ENCODE measurements at regions not wholly inside any gene's neighbourhood (a gene's known extent, or its start where the extent isn't known, plus 50 kb on each side); places are given as distances from the start of the nearest gene placed in this dataset.

GRCh38 chr14:96705422-96706092 lies 91.6 kb upstream of the VRK1 start:
- Histone ChIP-seq H3K9me2 (ENCODE audit: low read depth, low read length) (no peaks in the 10 kb centered on the region), H3K4me3 (ENCODE audit: low read depth, low read length, poor library complexity, severe bottlenecking) (no peak overlapping the region), H3K36me3 (ENCODE audit: insufficient read depth, low read length) (no peaks in the 10 kb centered on the region), H3K9me3 (ENCODE audit: low read length) (no peaks in the 10 kb centered on the region), H3K4me2 (ENCODE audit: low read length) (no peak overlapping the region), H3F3A (ENCODE audit: insufficient read depth, low read length) (no peaks in the 10 kb centered on the region), H3K9ac (ENCODE audit: low read length) (no peak overlapping the region), H2AFZ (ENCODE audit: low read length) (no peak overlapping the region), H3K27me3 (ENCODE audit: insufficient read depth, low read length) (no peaks in the 10 kb centered on the region), H4K20me1 (ENCODE audit: insufficient read depth, low read length) (no peaks in the 10 kb centered on the region), H3K27ac (ENCODE audit: low read depth, low read length, poor library complexity, severe bottlenecking) (no peak overlapping the region), H3K79me2 (ENCODE audit: insufficient read depth, low read length) (no peaks in the 10 kb centered on the region), H3K4me1 (ENCODE audit: insufficient read depth, low read length, severe bottlenecking) (no peaks in the 10 kb centered on the region)
- TF ChIP-seq EZH2 (IDR thresholded peaks at IDR 0.05; ENCODE audit: borderline replicate concordance, low read length) (no peak), CTCF (IDR thresholded peaks at IDR 0.05; ENCODE audit: low read length) (no peak)

GRCh38 chr14:96706893-96707292 lies 90.3 kb upstream of the VRK1 start:
- H3K36me3 ChIP-seq (ENCODE audit: insufficient read depth, low read length), result no peaks in the 10 kb centered on the region
- no peak overlapping the region for H2AFZ ChIP-seq (ENCODE audit: low read length)
- H3K27ac ChIP-seq (ENCODE audit: low read depth, low read length, poor library complexity, severe bottlenecking), result no peak overlapping the region
- no peaks in the 10 kb centered on the region for H4K20me1 ChIP-seq (ENCODE audit: insufficient read depth, low read length)
- H3K4me2 ChIP-seq (ENCODE audit: low read length), result no peak overlapping the region
- no peaks in the 10 kb centered on the region for H3K27me3 ChIP-seq (ENCODE audit: insufficient read depth, low read length)
- no peaks in the 10 kb centered on the region for H3K79me2 ChIP-seq (ENCODE audit: insufficient read depth, low read length)
- no peaks in the 10 kb centered on the region for H3K9me3 ChIP-seq (ENCODE audit: low read length)
- H3K9me2 ChIP-seq (ENCODE audit: low read depth, low read length), result no peaks in the 10 kb centered on the region
- no peak for TF ChIP-seq EZH2 (IDR thresholded peaks at IDR 0.05; ENCODE audit: borderline replicate concordance, low read length)
- TF ChIP-seq CTCF (IDR thresholded peaks at IDR 0.05; ENCODE audit: low read length), result no peak
- no peak overlapping the region for H3K4me3 ChIP-seq (ENCODE audit: low read depth, low read length, poor library complexity, severe bottlenecking)
- no peak overlapping the region for H3K9ac ChIP-seq (ENCODE audit: low read length)
- no peaks in the 10 kb centered on the region for H3K4me1 ChIP-seq (ENCODE audit: insufficient read depth, low read length, severe bottlenecking)
- no peaks in the 10 kb centered on the region for H3F3A ChIP-seq (ENCODE audit: insufficient read depth, low read length)

GRCh38 chr14:96710060-96710666 lies 87.0 kb upstream of the VRK1 start:
- Histone ChIP-seq H4K20me1 (ENCODE audit: insufficient read depth, low read length) (no peaks in the 10 kb centered on the region), H3K4me3 (ENCODE audit: low read depth, low read length, poor library complexity, severe bottlenecking) (no peak overlapping the region), H3K27ac (ENCODE audit: low read depth, low read length, poor library complexity, severe bottlenecking) (no peak overlapping the region), H3K27me3 (ENCODE audit: insufficient read depth, low read length) (no peaks in the 10 kb centered on the region), H3K9ac (ENCODE audit: low read length) (no peak overlapping the region), H3F3A (ENCODE audit: insufficient read depth, low read length) (no peaks in the 10 kb centered on the region), H3K4me2 (ENCODE audit: low read length) (no peak overlapping the region), H3K9me2 (ENCODE audit: low read depth, low read length) (no peaks in the 10 kb centered on the region), H3K79me2 (ENCODE audit: insufficient read depth, low read length) (no peaks in the 10 kb centered on the region), H3K36me3 (ENCODE audit: insufficient read depth, low read length) (no peaks in the 10 kb centered on the region), H3K9me3 (ENCODE audit: low read length) (no peaks in the 10 kb centered on the region), H2AFZ (ENCODE audit: low read length) (no peak overlapping the region), H3K4me1 (ENCODE audit: insufficient read depth, low read length, severe bottlenecking) (no peaks in the 10 kb centered on the region)
- TF ChIP-seq EZH2 (IDR thresholded peaks at IDR 0.05; ENCODE audit: borderline replicate concordance, low read length), result no peak
- TF ChIP-seq CTCF (IDR thresholded peaks at IDR 0.05; ENCODE audit: low read length), result no peak
